ENCODE measurements at regions not wholly inside any gene's neighbourhood (a gene's known extent, or its start where the extent isn't known, plus 50 kb on each side); places are given as distances from the start of the nearest gene placed in this dataset.

- TF ChIP-seq POLR2A (IDR thresholded peaks at IDR 0.05; ENCODE audit: low read depth, low read length), result no peak
- no peak for TF ChIP-seq POLR2AphosphoS5 (IDR thresholded peaks at IDR 0.05; ENCODE audit: low read depth, low read length)
- no peak for TF ChIP-seq TAF1 (IDR thresholded peaks at IDR 0.05; ENCODE audit: borderline replicate concordance, low read depth, low read length)
These were observed 93.4 kb upstream of the ZNF479 start for GRCh38 chr7:57225666-57226065.

All from GM12892 (cell line).